Spleen (tissue), 11 donors: ENCODE measurements at regions not wholly inside any gene's neighbourhood (a gene's known extent, or its start where the extent isn't known, plus 50 kb on each side); places are given as distances from the start of the nearest gene placed in this dataset.

Source experiments
- DNase-seq: peaks from one replicate; pipeline ENCODE4 v3.0.0-alpha.2; 2020
- H3K27ac ChIP-seq, 8 donors: fragments of 200-600 bp; sonication (generic) in 7 of 8; 1 replicate in 4 of 8; 2 replicates in 4 of 8; pipeline versions ENCODE4 v1.5.0 to v1.8.0; 2016 to 2021; ENCODE audit warnings: inconsistent platforms in 4 of 8, mild to moderate bottlenecking in 4 of 8, moderate library complexity in 1 of 8
- H3K27me3 ChIP-seq, 7 donors: fragments of 200-600 bp; sonication (generic) in 6 of 7; replicated peaks in 1 of 7; 1 replicate in 4 of 7; 2 replicates in 3 of 7; pipeline versions ENCODE4 v1.5.0 to v1.8.0; 2016 to 2021; ENCODE audit warnings: inconsistent platforms in 3 of 7, mild to moderate bottlenecking in 1 of 7
- H3K36me3 ChIP-seq, 6 donors: fragments of 200-600 bp; sonication (generic) in 5 of 6; 1 replicate in 4 of 6; 2 replicates in 2 of 6; pipeline versions ENCODE4 v1.5.0 to v1.8.0; 2016 to 2021; ENCODE audit warnings: inconsistent platforms in 2 of 6
- H3K4me1 ChIP-seq, 6 donors: fragments of 200-600 bp; sonication (generic) in 5 of 6; 1 replicate in 3 of 6; 2 replicates in 3 of 6; pipeline versions ENCODE4 v1.5.0 to v1.8.0; 2016 to 2021; ENCODE audit warnings: inconsistent platforms in 3 of 6
- H3K4me3 ChIP-seq, 8 donors: fragments of 200-600 bp; sonication (generic) in 7 of 8; 1 replicate in 4 of 8; 2 replicates in 4 of 8; pipeline versions ENCODE4 v1.5.0 to v1.8.0; 2016 to 2021; ENCODE audit warnings: inconsistent platforms in 4 of 8, mild to moderate bottlenecking in 4 of 8, moderate library complexity in 2 of 8
- H3K9me3 ChIP-seq, 8 donors: fragments of 200-600 bp; sonication (generic) in 7 of 8; 1 replicate in 4 of 8; 2 replicates in 4 of 8; pipeline versions ENCODE4 v1.5.0 to v1.8.0; 2016 to 2021; ENCODE audit warnings: inconsistent platforms in 4 of 8
- CTCF ChIP-seq, 11 experiments: fragments of 200-600 bp in 7 of 11; fragments of 450-650 bp in 4 of 11; sonication (generic) in 4 of 11; IDR thresholded peaks in 8 of 11; conservative IDR thresholded peaks in 3 of 11; 1 replicate in 7 of 11; 2 replicates in 4 of 11; pipeline versions ENCODE4 v1.4.0 to v1.8.0; 2016 to 2021; ENCODE audit warnings: antibody characterized with exemption in 11 of 11, inconsistent platforms in 4 of 11, mild to moderate bottlenecking in 1 of 11
- POLR2A ChIP-seq, 3 donors: fragments of 450-650 bp; IDR thresholded peaks; one replicate each; pipeline ENCODE4 v1.5.1; 2017; ENCODE audit warnings: antibody characterized with exemption in 3 of 3, mild to moderate bottlenecking in 1 of 3
- POLR2AphosphoS5 ChIP-seq, 3 donors: sonication (generic); formaldehyde crosslinking; IDR thresholded peaks; one replicate each; pipeline ENCODE4 v1.5.1; 2017; ENCODE audit warnings: antibody characterized with exemption in 3 of 3
- WGBS, 5 donors: extraction: QIAGEN DNeasy Blood & Tissue Kit in 3 of 5; methylation state at CpG; one replicate each; pipeline versions ENCODE4 v1.1.5 to v1.1.7; 2013 to 2018; 5-methylcytosine and 5-hydroxymethylcytosine counted together
- intact Hi-C: fragments of 100-400 bp; cut with DNase I; formaldehyde crosslinking; loops from one replicate; pipeline ENCODE4 v1.15.0; 2023; ENCODE audit warnings: low total_unique reads
- donor health status: healthy with polysubstance abuse.
- donor health status: DM: no; HTN: no; CAD: no; lungs with moderate emphysema.
- donor health status: DM: no; HTN: no; CAD: no.
- donor health status: Bipolar disorder and iron deficiency.
- donor health status: healthy.
- donor health status: DM: no; HTN: no; CAD: no.
- donor health status: DM: yes; HTN: yes; CAD: no.

GRCh38 chr5:3825531-3826451 is 230.2 kb downstream of the IRX1 start:
- H3K27me3 ChIP-seq = no peaks in the 10 kb centered on the region
- no peak for DNase-seq
- no peaks in the 10 kb centered on the region for H3K9me3 ChIP-seq
- H3K4me1 ChIP-seq = no peaks in the 10 kb centered on the region
- H3K36me3 ChIP-seq = no peaks in the 10 kb centered on the region
- intact Hi-C loops = no loop called here
- TF ChIP-seq CTCF (IDR thresholded peaks at IDR 0.05 in 8 of 11, conservative IDR thresholded peaks at IDR 0.05 in 3 of 11) (no peak), POLR2A (IDR thresholded peaks at IDR 0.05) (no peak), POLR2AphosphoS5 (IDR thresholded peaks at IDR 0.05) (no peak)
- 73 to 78% (median 76%) methylated on average over 12 of the region's 12 CpGs for WGBS, 5 donors
- H3K4me3 ChIP-seq = no peak overlapping the region
- H3K27ac ChIP-seq = no peak overlapping the region

GRCh38 chr5:3827624-3828023 is 232.0 kb downstream of the IRX1 start:
- intact Hi-C loops = no loop called here
- no peak overlapping the region for H3K27ac ChIP-seq
- H3K4me1 ChIP-seq = no peaks in the 10 kb centered on the region
- no peaks in the 10 kb centered on the region for H3K9me3 ChIP-seq
- no peak for TF ChIP-seq POLR2AphosphoS5 (IDR thresholded peaks at IDR 0.05)
- TF ChIP-seq POLR2A (IDR thresholded peaks at IDR 0.05) = no peak
- no peak for TF ChIP-seq CTCF (IDR thresholded peaks at IDR 0.05 in 8 of 11, conservative IDR thresholded peaks at IDR 0.05 in 3 of 11)
- H3K27me3 ChIP-seq = no peaks in the 10 kb centered on the region
- 8 to 15% (median 11%) methylated on average over 8 of the region's 8 CpGs for WGBS, 5 donors
- DNase-seq = no peak
- H3K4me3 ChIP-seq = no peak overlapping the region
- no peaks in the 10 kb centered on the region for H3K36me3 ChIP-seq

GRCh38 chr5:3828761-3829160 is 233.1 kb downstream of the IRX1 start:
- peaks cover 0 to 6% (median 0%) of the 10 kb centered on the region in 8 donors for H3K9me3 ChIP-seq
- intact Hi-C loops = no loop called here
- no peak for DNase-seq
- no peaks in the 10 kb centered on the region for H3K27me3 ChIP-seq
- H3K36me3 ChIP-seq = no peaks in the 10 kb centered on the region
- H3K27ac ChIP-seq = no peak overlapping the region
- TF ChIP-seq CTCF (IDR thresholded peaks at IDR 0.05 in 8 of 11, conservative IDR thresholded peaks at IDR 0.05 in 3 of 11) (no peak), POLR2AphosphoS5 (IDR thresholded peaks at IDR 0.05) (no peak), POLR2A (IDR thresholded peaks at IDR 0.05) (no peak)
- 85 to 90% (median 88%) methylated on average over 4 of the region's 4 CpGs for WGBS, 5 donors
- H3K4me1 ChIP-seq = no peaks in the 10 kb centered on the region
- H3K4me3 ChIP-seq = no peak overlapping the region

GRCh38 chr5:3833566-3833965 is 237.9 kb downstream of the IRX1 start:
- 50 to 81% (median 73%) methylated on average over 3 of the region's 3 CpGs for WGBS, 5 donors
- DNase-seq = no peak
- TF ChIP-seq POLR2AphosphoS5 (IDR thresholded peaks at IDR 0.05) (no peak), CTCF (IDR thresholded peaks at IDR 0.05 in 8 of 11, conservative IDR thresholded peaks at IDR 0.05 in 3 of 11) (no peak), POLR2A (IDR thresholded peaks at IDR 0.05) (no peak)
- no peaks in the 10 kb centered on the region for H3K36me3 ChIP-seq
- no peaks in the 10 kb centered on the region for H3K27me3 ChIP-seq
- H3K9me3 ChIP-seq = peaks cover 0 to 6% (median 0%) of the 10 kb centered on the region in 8 donors
- H3K4me1 ChIP-seq = no peaks in the 10 kb centered on the region
- H3K4me3 ChIP-seq = no peak overlapping the region
- intact Hi-C loops = no loop called here
- H3K27ac ChIP-seq = no peak overlapping the region
